ENCODE measurements at regions not wholly inside any gene's neighbourhood (a gene's known extent, or its start where the extent isn't known, plus 50 kb on each side); places are given as distances from the start of the nearest gene placed in this dataset.

- Histone ChIP-seq H3K36me3 (replicated peaks in 1 of 2; ENCODE audit: control extremely low read depth in 1 of 2, control insufficient read depth in 1 of 2, extremely low read depth in 1 of 2, insufficient read depth in 2 of 2, low read length in 1 of 2) (no peaks in the 10 kb centered on the region), H3K4me2 (replicated peaks; ENCODE audit: low read depth, low read length, poor library complexity, severe bottlenecking) (no peak overlapping the region), H3K27ac (ENCODE audit: low read length in 2 of 2) (no peak overlapping the region), H2AFZ (ENCODE audit: insufficient read depth, low read depth, low read length, poor library complexity, severe bottlenecking) (no peak overlapping the region), H4K20me1 (ENCODE audit: control insufficient read depth, insufficient read depth, low read length, poor library complexity, severe bottlenecking) (no peaks in the 10 kb centered on the region), H3K4me3 (ENCODE audit: control extremely low read depth in 1 of 5, extremely low read depth in 1 of 5, insufficient read depth in 1 of 5, low read depth in 2 of 5, low read length in 4 of 5) (no peak overlapping the region), H3K27me3 (replicated peaks in 1 of 4; ENCODE audit: control extremely low read depth in 1 of 4, control insufficient read depth in 3 of 4, insufficient read depth in 4 of 4, low read length in 3 of 4) (peaks cover 0 to 3% (median under 1%) of the 10 kb centered on the region in 4 experiments), H3K9ac (ENCODE audit: low read length) (no peak overlapping the region), H3K79me2 (ENCODE audit: control insufficient read depth, insufficient read depth, low read length) (no peaks in the 10 kb centered on the region), H3K4me1 (ENCODE audit: control insufficient read depth in 2 of 2, insufficient read depth in 2 of 2, low read length in 2 of 2) (no peaks in the 10 kb centered on the region), H3K9me3 (ENCODE audit: control extremely low read depth in 1 of 3, control insufficient read depth in 2 of 3, insufficient read depth in 1 of 3, low read length in 2 of 3) (no peaks in the 10 kb centered on the region)
- no peak for DNase-seq
- ATAC-seq (ENCODE audit: low read depth) = no peak
- Mint-ChIP-seq H3K4me1 (no peaks in the 10 kb centered on the region), H3K27ac (no peak overlapping the region), H3K4me3 (no peak overlapping the region), H3K9me3 (ENCODE audit: insufficient read depth) (no peaks in the 10 kb centered on the region), H3K27me3 (peaks cover 24% of the 10 kb centered on the region)
- CTCF ChIA-PET = interaction anchor here (1.3 to 1.9 kb wide), 2 partner anchors 9 to 13 kb away, joined by 5 read pairs; no protein-coding TSS in a partner anchor
- POLR2A ChIA-PET = no interaction called here
- intact Hi-C loops (cut with micrococcal nuclease) = no loop called here
- WGBS (ENCODE audit: insufficient coverage) = no CpG with 5 or more reads among the region's 1 CpG
- TF ChIP-seq EZH2 (IDR thresholded peaks at IDR 0.05; ENCODE audit: borderline replicate concordance, insufficient read depth, low read depth, low read length, poor library complexity, severe bottlenecking) = no peak
- no peak for TF ChIP-seq CTCF (IDR thresholded peaks at IDR 0.05)
These were observed 63.5 kb upstream of the DCD start for GRCh38 chr12:54711669-54712068.

- Mint-ChIP-seq H3K27ac (no peak overlapping the region), H3K4me3 (no peak overlapping the region), H3K4me1 (no peaks in the 10 kb centered on the region), H3K9me3 (ENCODE audit: insufficient read depth) (no peaks in the 10 kb centered on the region), H3K27me3 (peaks cover 27% of the 10 kb centered on the region)
- DNase-seq = no peak
- H3K4me3 ChIP-seq (ENCODE audit: control extremely low read depth in 1 of 5, extremely low read depth in 1 of 5, insufficient read depth in 1 of 5, low read depth in 2 of 5, low read length in 4 of 5) = no peak overlapping the region
- no peak overlapping the region for H3K4me2 ChIP-seq (replicated peaks; ENCODE audit: low read depth, low read length, poor library complexity, severe bottlenecking)
- POLR2A ChIA-PET = no interaction called here
- H3K36me3 ChIP-seq (replicated peaks in 1 of 2; ENCODE audit: control extremely low read depth in 1 of 2, control insufficient read depth in 1 of 2, extremely low read depth in 1 of 2, insufficient read depth in 2 of 2, low read length in 1 of 2) = no peaks in the 10 kb centered on the region
- intact Hi-C loops (cut with micrococcal nuclease) = no loop called here
- ATAC-seq (ENCODE audit: low read depth) = no peak
- no peak overlapping the region for H3K9ac ChIP-seq (ENCODE audit: low read length)
- H4K20me1 ChIP-seq (ENCODE audit: control insufficient read depth, insufficient read depth, low read length, poor library complexity, severe bottlenecking) = no peaks in the 10 kb centered on the region
- no peaks in the 10 kb centered on the region for H3K9me3 ChIP-seq (ENCODE audit: control extremely low read depth in 1 of 3, control insufficient read depth in 2 of 3, insufficient read depth in 1 of 3, low read length in 2 of 3)
- H3K4me1 ChIP-seq (ENCODE audit: control insufficient read depth in 2 of 2, insufficient read depth in 2 of 2, low read length in 2 of 2) = no peaks in the 10 kb centered on the region
- no CpG with 5 or more reads among the region's 4 CpGs for WGBS (ENCODE audit: insufficient coverage)
- no peaks in the 10 kb centered on the region for H3K79me2 ChIP-seq (ENCODE audit: control insufficient read depth, insufficient read depth, low read length)
- H3K27me3 ChIP-seq (replicated peaks in 1 of 4; ENCODE audit: control extremely low read depth in 1 of 4, control insufficient read depth in 3 of 4, insufficient read depth in 4 of 4, low read length in 3 of 4) = peaks cover 0 to 3% (median 0%) of the 10 kb centered on the region in 4 experiments
- CTCF ChIA-PET = interaction anchor here (1.2 kb wide), 1 partner anchor 250 kb away, joined by 4 read pairs; no protein-coding TSS in a partner anchor
- no peak overlapping the region for H2AFZ ChIP-seq (ENCODE audit: insufficient read depth, low read depth, low read length, poor library complexity, severe bottlenecking)
- TF ChIP-seq EZH2 (IDR thresholded peaks at IDR 0.05; ENCODE audit: borderline replicate concordance, insufficient read depth, low read depth, low read length, poor library complexity, severe bottlenecking) (no peak), CTCF (IDR thresholded peaks at IDR 0.05) (no peak)
- H3K27ac ChIP-seq (ENCODE audit: low read length in 2 of 2) = no peak overlapping the region
These were observed 60.7 kb upstream of the DCD start for GRCh38 chr12:54708826-54709225.
